GM19351 (cell line): ENCODE measurements at regions not wholly inside any gene's neighbourhood (a gene's known extent, or its start where the extent isn't known, plus 50 kb on each side); places are given as distances from the start of the nearest gene placed in this dataset.

Experiments used
- ATAC-seq: cut with Tn5 transposase; IDR thresholded peaks from one replicate; pipeline ENCODE4 v1.9.1; 2021; ENCODE audit warnings: mild to moderate bottlenecking, moderate library complexity; ENCODE audit not compliant: unreplicated experiment

DNA sequence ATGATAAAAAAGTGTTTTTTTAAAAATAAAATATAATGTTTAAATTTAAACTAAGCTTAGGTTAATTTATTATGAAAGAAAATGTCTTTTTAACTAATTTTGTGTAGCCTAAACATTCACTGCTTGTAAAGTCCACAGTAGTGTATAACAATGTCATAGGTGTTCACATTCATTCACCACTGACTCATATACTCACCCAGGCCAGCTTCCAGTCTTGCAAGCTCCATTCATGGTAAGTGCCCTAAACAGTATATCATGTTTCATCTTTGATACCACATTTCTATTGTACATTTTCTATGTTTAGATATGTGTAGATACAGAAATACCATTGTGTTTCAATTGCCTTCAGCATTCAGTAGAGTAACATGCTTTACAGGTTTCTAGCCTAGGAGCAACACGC lies 530.3 kb downstream of the EPHA5 start:
- no peak for ATAC-seq

DNA sequence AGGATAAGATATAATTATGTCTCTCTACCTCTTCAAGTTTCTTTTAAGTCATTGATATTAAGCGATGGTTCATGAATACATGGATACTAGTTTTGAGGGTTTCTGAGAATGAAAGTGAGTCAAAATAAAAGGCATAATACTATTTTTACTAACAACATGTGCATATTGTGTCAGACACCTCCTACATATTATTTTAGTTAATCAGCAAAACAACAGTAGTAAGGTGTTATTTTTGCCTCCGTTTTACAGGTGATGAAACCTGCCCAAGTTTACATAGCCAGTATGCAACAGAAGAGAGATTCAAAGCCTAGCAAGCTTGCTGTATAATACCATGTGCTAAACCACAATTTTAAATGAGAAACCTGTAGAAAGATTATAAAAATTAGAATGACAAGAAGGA lies 544.1 kb downstream of the EPHA5 start:
- no peak for ATAC-seq

DNA sequence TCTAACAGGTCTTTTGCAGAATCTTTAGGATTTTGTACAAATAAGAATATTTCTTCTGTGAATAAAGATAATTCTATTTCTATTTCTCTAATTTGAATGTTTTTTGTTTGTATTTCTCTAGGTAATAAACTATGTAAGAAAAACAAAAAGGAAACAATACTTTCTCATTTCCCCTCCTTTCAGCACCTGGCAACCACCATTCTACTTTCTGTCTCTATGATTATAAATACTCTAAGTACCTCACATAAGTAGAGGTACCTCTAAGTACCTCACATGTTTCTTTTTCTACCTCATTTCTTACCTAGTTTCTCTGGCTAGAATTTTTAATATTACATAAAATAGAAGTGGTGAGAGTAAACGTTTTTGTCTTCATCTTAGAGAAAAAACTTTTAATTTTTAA lies 550.0 kb downstream of the EPHA5 start:
- ATAC-seq, result no peak

DNA sequence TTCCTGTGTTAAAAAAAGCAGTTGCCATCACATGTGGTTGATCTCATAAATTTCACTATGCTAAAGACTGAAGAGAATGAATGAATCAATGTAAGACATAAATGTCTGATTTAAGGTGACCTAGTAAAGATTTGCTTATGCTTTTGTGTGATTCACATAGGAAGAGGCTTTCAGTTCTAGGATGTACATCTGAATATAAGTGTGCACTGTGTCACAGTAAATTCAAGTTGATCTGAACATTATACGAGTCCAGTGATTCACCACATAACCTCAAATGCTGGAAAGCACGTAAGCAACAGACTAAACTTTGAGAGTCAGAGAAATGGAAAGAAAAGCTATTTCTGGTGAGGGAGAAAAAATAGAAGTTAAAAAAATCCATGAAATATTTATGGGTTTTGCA lies 567.9 kb downstream of the EPHA5 start:
- no peak for ATAC-seq

DNA sequence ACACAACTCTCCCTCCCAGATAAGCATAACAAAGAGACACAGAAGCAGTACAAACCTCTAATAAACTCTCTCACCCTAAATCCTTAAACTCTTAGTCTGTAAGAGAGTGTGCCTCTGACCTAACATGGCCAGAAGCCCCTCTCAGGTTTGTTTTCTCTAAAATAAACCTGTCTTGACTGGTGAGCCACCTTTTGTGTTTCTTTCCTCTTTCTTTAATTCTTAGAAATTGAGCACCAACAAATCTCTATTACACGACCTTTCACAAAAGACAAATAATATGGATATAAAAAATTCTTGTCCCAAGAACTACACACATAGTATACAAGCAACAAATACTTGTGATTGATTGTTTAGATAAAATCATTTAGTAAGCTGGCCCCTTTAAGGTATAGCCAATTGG lies 573.7 kb downstream of the EPHA5 start:
- no peak for ATAC-seq

DNA sequence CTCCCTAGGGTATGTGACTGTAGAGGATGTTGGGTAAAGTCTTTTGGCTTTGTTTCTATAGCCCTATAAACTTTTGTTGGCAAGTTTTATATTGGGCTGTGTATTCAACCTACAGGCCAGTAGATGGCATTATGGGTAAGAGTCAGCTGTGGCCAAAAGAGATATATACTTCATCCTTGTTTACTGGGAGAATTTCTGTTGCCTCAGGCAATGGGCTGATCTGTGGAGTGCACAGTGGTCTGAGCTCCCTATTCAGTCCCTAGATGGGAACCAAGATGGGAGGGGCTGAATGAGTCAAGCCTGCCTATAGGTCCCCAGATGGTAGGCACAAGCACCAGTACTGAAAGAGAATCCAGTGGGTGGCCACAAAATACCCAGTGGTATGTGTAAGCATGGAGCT lies 580.6 kb downstream of the EPHA5 start:
- ATAC-seq, result no peak

DNA sequence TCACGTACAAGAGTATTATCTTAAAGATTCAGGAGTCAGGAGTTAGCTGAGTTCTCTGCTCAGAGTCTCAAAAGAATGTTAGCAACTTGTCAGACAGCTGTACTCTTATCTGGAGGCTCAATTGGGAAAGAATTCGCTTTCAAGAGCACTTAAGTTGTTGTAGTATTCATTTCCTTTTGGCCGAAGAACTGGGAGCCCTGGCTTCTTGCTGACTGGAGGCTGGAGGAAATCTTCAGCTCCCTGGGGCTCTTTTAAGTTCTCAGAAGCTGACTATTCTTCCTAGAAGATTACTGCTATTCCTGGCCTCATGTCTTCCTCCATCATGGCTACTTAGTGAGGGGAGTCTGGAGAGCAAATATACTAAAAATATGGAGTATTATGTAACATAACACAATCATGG lies 587.2 kb downstream of the EPHA5 start:
- ATAC-seq, result no peak

DNA sequence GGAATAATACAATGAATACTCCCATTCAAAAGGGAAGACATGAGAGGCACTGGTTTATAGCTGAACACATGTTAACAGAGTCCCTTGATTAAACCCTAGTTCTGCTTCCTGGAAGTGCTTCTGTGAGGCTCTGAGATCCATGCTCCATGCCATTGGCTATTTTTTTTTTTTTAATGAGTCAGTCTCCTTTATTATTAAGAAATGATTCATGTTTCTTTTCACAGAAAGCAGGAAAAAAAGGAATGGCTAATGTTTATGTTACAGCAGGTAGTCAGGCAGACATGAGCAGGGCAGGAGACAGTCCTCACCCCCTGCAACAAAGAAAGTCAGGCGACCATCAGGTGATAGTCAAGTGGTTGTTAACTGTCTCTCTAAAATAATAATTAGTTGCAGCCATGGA lies 598.7 kb downstream of the EPHA5 start:
- ATAC-seq, result no peak

DNA sequence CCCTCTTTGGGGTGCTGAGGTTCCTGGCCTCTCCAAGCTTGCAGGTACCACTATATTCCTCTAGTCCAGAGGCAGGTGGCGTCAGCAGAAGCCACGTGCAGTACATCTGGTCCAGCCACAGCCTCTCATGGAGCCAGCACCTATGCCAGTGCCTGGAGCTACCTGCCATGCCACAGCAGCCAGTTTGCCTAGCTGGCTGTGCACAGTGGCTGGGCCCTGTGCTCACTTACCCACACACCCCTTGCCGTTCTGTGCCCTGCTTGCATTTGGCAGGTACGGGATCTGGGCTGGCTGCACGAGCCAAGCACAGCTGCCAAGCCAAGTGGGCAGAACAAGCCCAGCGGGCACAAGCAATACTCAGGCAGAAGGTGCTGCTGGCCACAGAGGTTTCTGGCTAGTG lies 601.1 kb downstream of the EPHA5 start:
- no peak for ATAC-seq

DNA sequence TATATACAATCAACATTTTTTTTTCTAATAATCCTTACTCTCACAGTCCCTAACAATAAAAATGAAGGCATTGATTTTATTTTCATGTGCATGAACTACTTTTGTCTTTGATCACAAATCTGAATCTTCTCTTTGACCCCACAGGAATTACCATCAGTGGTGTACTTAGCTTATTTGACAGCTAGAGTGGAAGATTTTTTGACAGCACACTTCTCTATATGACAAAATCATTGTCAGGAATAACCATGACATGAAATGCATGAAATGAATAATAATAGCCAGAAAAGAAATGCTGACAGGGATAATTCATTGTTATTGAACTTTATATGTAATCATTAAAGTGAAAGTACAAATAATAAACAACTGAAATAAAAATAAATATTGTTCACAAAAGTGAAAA lies 604.2 kb downstream of the EPHA5 start:
- ATAC-seq, result no peak

DNA sequence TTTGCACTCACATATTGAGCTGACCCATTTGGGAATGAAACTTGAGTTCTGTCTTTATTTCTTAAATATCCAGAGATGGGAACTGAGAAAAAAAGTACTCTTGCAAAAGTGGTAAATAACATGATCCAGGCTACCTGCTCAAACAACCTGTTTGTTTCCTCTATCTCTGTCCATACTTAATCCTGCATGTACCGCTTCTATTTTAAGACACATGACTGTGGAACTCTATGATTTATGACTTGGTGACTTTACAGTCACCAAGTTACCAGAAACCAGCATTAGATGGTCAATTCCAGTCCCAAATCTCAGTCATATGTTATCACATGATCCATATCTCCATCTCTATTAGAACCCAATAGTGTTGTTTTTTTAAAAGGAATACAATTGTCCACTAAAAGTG lies 606.7 kb downstream of the EPHA5 start:
- ATAC-seq, result no peak

DNA sequence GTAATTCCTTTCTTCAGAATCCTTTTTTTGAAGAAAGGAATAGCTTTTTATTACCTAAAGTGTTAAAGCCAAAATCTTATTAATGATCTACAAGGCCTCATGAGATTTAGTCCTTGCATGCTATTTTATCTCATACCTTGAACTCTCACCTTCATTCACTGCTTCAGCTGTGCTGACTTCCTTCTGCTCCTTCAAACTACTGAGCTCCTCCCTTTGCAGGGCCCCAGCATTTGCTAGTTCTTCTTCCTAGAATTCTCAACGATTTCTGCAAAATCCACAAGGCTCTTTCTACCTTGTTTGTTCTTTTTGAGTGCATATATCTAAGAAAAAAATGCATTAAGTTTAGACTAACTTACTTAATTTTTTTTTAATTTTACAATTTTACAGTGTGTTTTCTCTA lies 619.5 kb downstream of the EPHA5 start:
- ATAC-seq, result no peak

DNA sequence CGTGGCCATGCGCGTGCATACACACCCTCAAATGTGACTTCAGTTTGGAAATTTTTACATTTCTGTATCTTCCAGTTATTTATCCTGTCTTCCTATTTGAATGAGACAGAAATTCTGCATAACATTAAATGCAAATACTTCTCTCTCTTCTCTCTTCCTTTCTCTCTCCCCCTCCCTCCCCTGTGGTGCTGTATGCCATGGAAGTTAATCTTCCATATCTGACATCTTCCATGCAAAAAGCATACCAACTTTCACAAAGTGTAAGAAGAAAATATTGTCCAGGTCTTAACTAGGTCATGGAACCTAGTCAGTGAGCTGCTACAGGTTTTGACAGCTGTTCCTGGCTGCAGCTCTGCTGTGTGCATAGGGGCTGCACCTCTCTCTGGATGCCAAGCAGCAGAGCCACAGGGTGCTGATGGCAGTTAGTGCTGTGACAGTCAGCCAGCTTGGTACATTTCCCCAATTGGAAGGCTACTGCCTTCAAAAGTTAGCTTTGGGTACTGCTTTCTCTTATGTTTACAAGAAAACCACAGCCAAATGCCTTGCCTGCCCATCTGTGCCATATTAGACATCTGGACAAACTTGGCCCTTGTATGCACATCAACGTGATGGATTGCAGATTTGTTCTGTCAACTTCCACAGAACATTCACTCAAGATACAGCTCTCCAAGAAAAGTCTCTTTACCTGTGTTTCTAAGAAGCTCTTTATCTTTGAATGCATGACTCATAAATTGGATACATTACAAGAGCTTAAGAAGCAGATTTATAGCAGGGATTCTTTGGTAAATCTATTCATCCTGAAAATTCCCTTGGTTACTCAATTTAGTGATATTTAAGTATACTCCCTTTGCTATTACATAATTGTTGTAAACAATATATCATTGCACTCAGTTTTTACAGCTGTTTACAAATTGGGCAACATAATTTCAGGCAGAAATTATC lies 623.8 kb downstream of the EPHA5 start:
- no peak for ATAC-seq

DNA sequence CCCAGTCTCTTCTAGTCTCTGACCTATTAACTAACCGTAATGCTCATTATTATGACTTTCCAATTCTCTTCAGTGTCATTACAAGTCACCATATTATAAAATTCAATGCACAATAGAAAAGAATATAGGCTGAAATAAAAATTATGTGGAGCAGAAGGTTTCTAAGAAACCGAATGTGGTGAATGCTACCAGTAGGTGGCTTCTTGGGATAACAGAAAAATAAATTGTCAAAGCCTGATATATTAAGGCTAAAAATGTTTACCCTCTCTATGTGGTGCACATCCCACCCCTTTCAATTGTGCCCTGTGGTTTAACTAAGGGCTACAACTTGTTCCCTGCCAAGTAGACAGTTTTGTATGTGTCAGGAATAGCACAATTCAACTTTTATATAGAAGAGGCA lies 624.6 kb upstream of the TECRL start:
- ATAC-seq, result no peak

DNA sequence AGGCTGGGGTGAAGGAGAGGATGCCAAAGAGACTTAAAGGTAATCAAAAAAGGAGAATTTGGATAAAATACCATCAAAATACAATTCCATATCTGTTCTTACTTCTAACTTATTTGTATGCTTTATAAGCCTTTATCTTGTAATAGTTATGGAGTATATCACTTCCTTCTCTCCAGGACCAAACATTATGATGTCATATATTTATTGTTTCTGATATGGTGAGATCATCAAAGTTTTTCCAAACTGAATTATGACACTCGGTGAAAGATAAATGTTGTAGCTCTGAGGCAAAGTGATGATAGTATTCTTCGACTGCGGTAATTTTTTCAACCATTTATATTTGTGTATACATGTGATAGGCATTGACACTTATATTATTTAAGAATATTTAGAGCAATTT lies 619.3 kb upstream of the TECRL start:
- no peak for ATAC-seq

DNA sequence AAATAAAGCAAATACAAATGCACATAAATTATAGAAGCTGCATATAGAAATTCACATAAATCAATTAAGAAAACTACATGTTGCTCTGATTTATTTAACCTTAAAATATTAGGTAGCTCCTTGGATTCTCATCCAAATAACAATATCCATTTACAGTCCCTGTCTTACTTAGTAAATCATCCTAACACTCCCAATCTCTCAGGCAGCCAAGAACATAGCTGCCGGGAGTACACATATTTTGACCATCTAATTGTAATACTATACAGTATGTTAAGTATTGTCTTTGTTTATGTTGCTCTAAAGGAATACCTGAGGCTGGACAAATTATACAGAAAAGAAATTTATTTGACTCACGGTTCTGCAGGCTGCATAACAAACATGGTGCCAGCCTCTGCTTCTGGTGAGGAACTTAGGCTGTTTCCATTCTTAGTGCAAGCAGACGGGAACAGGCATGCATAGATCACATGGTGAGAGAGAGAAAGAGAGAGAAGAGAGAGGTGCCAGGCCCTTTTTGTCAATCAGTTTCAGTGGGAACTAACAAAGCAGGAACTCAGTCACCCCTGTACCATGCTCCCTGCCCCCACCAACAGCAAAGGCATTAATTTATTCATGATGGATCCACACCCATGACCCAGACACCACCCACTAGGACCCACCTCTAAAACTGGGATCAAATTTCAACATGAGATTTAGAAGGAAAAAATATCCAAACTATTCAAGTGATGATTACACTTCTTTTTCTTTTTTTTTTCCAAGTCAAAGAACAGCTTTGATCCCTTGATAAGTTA lies 614.8 kb upstream of the TECRL start:
- no peak for ATAC-seq

DNA sequence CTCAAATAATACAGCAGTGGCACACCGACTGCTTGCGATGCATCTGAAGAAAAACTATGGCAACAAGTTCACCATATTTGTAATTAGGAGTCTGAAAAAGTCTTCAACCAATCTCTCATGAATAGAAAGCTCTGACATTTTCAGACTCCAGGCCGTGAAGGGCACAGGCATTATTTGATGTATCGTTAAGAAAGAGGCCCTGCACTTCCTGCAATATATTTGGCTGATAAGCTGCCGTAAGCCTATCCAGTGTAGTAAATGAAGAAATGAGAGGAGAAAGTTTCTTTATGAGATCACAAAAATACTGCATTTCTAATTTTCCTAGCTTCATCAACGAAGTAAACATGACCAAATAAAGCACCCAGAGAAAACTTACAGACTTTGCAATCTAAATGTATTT lies 613.8 kb upstream of the TECRL start:
- no peak for ATAC-seq

DNA sequence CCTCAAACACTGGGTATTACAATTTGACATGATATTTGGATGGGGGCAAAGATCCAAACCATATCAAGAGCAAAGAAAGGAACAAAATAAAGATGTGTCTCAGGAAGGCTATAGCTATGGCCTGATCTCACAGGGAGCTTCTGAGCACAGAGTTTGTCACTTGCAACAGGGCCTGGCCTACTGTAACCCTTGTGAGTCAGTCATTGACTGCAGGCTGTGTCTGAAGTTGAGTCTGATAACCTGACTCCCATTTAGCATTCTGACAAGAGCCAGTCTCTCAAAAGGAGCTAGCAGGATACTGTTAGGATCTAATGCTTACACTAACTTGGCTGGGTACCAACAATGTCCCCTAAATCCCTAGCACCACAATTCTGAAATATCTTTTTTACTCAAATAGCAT lies 612.5 kb upstream of the TECRL start:
- no peak for ATAC-seq

DNA sequence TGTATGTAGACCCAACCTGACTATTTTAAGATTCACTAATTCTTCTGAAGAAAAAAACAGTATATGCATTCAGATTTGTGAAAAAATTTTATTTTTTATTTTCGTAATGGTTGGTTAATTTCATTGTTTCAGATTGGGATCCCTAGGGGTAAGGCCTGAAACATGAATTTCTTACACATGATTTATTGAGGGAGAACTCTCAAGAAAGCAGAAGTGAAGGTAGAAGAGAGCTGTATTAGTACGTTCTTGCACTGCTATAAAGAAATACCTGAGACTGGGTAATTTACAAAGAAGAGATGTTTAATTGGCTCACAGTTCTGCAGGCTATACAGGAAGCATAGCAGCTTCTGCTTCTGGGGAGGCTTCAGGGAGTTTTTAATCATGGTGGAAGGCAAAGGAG lies 611.9 kb upstream of the TECRL start:
- no peak for ATAC-seq

DNA sequence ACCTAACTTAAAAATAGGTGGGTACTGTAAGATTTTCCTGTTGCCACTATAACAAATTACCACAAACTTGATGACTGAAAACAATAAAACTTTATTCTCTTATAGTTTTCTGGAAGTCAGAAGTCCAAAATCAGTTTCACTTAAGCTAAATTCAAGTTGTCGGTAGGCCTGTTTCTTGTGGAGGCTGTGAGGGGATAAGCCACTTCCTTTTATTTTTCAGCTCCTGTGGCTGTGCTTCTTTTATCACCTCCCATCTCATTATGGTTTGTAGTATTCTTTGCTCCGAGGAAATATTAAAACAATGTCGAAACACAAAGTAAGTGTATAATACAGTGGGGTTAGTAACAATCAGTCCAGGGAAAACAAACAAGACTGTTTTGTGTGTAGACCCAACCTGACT lies 610.5 kb upstream of the TECRL start:
- ATAC-seq, result no peak

DNA sequence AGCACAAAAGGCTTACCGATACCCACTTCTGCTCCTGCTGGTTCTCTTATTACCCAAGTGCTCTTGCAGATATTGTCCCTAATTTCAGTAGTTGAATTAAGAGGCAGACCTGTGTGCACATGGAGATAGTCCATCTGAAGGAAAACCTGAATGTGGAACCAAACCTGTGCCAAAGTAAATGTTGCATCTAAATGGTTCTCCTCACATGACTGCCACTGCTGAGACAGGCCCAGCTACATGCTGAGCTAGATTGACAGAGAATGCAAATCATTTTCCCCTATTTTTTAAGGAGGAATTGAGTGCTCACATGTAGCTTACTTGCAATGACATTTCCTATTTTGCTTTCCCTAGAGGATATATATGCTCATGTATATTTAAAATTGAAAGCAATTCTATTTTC lies 609.1 kb upstream of the TECRL start:
- ATAC-seq, result no peak

DNA sequence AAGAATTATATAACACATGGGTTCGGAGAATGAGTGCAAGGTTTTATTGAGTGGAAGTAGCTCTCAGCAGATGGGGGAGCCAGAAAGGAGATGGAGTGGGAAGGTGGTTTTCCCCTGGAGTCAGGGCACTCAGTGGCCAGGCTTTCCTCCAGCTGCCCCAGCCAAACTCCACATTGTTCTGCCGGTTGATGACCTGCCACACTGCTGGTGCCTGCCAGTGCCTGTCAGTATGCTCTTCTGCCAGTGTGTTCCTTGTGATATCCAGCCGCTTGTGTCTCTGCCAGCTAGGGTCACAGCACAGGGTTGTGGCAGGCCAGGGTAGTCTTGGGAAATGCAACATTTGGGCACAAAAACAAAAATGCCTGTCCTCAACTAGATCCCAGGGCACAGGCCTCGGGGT lies 604.8 kb upstream of the TECRL start:
- no peak for ATAC-seq
